ENCODE measurements at regions not wholly inside any gene's neighbourhood (a gene's known extent, or its start where the extent isn't known, plus 50 kb on each side); places are given as distances from the start of the nearest gene placed in this dataset.

- TF ChIP-seq CTCF (IDR thresholded peaks at IDR 0.05) (no peak), POLR2A (IDR thresholded peaks at IDR 0.05) (no peak), POLR2AphosphoS5 (IDR thresholded peaks at IDR 0.05; ENCODE audit: insufficient read depth in 1 of 2, low read depth in 1 of 2) (no peak)
These were observed 527.3 kb upstream of the GHITM start for GRCh38 chr10:83612050-83612449.

Measured in vagina (tissue), 2 donors.